Effector CD8-positive, alpha-beta T cell (primary cell): ENCODE measurements at regions not wholly inside any gene's neighbourhood (a gene's known extent, or its start where the extent isn't known, plus 50 kb on each side); places are given as distances from the start of the nearest gene placed in this dataset.
"Not testable (repeated sequence)": the region's sequence is repeated elsewhere in the genome, so short reads cannot be mapped to it uniquely, and the experiment has no call there.

Source experiments
- DNase-seq: peaks from one replicate; lab custom pipeline; 2025; lab: John Stamatoyannopoulos, UW

DNA sequence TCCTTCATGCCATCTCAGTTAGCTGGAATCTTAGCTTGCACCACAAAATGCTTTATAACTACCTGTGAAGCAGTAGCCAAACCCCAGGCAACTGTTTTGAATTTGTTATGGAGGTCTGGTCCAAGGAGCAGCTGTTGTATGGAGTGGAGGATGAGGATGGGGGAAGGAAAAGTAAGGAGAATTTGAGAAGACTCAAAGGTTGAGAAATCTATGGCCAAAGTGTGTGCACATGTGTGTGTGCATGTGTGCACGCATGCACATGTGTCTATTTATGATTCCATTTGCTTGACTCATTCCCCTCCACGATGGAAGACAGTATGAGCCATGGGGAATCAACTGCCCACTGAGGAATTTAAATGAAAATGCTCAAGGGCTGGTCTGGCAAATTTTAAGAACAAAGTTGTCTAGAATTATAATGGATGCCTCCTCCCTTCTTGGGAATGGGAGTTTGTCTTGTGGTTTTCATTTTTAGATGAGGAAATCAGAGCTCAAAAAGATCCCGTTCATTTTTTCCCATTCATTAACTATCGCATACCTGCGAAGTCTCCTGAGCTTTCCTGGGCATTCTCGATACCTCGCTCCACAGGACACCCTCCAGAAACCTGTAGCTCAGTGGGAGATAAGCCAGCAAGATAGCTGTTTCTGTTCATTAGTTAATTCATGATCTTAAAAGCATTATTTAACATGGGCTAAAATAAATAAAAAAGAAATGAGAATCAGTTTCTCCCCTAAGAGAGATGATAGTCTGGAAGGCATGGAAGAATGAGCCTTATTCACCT is 152.3 kb upstream of the NEDD9 start:
- DNase-seq: no peak

DNA sequence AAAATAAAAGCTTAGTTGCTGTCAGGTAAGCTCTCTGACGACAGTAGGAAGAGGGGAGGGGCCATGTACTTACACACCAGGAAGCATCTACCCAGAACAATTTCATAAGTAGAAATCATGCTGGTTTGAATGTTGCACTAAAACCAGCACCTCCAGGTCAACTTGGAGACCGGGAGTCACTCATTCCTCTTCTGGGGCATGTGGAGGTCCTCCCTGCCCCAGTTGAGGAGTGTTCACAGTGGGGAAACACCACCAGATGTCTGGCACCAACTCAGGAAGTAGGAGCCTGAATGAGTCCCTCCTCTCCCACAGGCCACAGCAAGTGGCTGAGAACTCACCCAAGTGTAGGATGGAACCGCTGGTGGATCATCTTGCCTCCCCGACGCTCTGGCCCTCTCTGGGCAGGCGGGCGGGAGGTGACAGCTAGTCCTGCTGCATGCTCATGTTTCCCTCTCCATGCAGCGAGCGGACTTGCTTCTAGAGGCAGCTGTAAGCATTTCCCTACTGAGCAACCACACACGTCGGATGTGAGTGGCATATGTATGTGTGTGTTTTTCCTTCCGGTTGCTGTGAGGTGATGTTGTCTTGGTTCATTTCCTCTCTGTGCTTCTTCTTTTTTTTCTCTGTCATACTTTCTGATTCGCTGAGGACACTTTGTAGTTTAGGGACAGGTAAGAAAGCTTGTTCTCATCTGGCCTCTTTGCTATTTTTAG is 149.5 kb upstream of the NEDD9 start:
- peak; percentile 26 for DNase-seq

DNA sequence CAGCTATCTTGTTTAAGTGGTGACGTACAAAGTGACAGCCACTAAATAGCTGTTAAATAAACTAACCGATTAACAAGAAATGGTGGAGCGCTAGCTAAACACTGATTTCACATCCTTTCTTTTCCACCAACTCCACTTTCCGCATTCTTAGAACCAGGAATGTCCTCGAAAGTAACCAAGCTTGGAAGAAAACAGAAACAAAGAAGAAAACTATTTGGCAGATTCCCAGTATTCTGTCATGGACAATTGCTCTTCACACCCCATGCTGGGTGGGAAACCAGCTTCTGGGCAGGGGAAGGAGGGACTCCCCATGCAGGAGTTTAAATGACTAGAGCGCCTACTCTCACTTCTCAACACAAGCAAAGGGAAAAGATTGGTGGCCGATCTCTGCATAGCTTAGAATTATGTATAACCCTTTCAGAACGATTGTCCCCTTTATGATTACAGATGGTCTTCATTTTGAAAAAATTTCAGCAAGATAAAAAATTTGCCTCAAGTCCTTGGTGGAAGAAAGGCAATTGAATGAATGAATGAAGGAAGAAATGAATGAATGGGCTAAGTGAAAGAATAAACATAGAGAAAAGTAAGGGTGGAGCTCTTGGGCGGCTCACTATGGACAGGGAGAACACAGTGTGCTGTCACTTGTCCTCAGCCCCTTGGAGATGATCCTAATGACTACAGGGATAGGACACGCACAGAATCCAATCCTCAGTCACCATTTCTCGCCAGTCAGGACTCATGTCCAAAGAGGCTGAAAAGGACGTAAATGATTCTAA is 148.7 kb upstream of the NEDD9 start:
- no peak for DNase-seq

DNA sequence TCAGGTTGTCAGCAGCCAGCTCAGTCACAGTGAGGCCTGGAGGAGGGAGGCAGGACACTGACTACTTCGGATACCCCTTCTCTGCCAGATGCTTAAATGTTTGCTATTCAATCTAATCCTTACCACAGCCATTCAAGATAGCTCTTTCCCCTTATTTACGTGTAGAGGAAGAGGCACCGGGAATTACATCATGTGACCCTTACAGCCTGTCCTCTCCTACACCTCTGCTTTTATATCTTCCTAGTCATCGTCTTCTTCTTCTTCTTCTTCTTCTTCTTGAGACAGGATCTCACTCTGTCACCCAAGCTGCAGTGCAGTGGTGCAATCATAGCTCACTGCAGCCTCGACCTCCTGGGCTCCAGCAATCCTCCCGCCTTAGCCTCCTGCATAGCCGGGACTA is 148.1 kb upstream of the NEDD9 start:
- no peak for DNase-seq

DNA sequence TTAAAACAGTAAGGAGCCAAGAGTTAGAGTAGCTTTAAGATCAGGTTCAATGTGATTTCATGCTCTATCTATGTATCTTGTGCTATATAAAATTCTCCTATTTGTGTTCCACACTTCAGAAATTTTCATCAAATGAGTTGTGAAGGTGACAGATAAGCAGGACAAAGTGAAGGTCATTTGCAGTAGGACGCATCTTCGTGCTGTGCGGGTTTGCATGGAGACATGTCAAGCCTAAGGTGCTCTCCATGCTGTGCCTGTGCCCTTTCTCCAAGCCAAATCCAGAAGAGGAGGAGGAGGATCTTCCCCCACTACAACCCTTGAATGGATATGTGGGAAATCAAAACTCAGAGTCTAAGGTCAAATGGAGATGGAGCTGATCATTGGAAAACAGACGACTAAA is 147.3 kb upstream of the NEDD9 start:
- DNase-seq: no peak

DNA sequence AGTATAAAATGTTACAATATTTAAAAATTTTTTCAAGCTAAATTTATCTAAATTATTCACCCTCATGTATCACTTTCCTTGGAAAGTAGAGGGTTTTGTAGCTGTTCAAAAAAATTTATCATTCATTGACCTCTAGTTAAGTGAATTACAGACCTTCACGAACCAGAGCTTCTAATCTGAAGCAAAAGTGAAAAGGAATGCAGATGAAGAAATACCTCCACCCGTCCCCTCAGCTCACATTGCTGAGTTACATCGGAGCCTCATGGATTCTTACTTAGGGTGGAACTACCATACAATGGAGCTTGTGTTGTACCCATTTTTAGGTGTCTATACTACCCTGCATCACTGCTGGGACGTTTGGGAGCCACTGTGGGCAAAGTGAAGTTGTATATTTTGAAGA is 146.2 kb upstream of the NEDD9 start:
- DNase-seq: no peak

DNA sequence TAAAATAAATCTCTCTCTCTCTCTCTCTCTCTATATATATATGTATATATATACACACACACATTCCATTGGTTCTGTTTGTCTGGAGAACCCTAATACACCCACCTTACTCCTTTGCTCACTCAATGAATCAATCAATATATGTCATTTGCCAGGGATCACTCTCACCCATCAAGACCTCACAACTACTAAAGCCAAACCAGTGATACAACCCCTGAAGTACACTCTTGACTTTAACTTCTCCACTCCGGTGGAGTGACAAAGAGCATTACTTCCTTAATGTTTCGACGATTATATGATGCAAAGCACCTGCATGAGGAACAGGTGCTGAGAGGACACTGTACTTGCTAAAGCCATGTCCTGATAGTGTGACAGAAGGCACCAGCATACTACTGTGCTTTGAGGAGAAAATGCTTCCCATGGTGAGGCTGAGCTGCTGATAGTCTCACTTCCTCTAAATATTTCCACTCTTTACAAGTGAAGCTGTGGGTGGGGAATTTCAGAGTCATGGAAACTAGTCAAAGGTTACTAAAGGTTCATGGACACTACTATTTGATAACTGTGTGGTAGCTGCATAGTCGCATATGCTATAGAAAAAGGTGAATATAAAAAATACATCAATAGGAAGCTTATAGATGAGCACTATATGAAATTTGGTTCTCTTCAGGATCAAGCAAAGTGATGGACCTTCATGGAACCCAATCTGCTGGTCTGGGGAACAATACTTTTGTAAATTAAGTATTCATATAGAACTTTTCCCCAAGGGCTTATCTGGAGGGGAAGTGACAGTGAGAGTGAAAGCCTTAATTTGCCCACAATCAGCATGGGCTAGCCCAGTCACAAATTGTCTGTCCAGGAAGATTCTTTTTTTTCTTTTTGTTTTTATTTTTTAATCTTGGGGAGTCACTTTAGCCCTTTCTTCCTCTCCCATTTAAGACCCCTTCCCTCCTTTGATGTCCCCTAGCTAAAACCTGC is 141.9 kb upstream of the NEDD9 start:
- no peak for DNase-seq

DNA sequence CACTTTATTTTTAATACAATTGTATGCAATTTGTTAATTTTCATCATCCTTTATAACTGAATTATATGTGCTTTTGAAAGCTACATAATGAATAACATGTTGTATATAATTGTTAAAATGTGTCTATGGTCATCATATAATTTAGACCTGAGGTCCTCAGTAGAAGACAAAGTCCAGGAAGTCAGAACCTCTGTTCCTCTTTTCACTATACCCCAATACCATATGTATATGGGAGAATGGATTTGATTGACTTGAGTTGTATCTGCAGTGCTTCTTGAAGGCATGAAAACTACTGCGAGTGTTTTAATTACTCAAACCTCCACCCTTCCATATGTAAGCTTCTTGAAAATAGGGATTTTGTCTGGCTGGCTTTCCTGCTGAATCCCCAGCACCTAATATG is 140.7 kb upstream of the NEDD9 start:
- DNase-seq: no peak

DNA sequence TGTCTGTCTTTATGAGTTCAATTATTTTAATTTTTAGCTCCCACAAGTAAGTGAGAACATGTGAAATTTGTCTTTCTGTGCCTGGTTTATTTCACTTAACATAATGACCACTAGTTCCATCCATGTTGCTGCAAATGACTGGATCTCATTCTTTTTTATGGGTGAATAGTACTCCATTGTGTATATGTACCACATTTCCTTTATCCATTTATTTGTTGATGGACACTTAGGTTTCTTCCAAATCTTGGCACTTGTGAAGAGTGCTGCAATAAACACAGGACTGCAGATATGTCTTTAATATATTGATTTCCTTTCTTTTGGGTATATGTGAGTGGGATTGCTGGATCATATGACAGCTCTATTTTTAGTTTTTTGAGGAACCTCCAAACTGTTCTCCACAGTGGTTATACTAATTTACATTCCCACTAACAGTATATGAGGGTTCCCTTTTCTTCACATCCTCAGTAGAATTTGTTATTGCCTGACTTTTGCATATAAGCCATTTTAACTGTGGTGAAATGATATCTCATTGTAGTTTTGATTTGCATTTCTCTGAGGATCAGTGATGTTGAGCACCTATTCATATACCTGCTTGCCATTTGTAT is 139.8 kb upstream of the NEDD9 start:
- DNase-seq: not testable (repeated sequence)

DNA sequence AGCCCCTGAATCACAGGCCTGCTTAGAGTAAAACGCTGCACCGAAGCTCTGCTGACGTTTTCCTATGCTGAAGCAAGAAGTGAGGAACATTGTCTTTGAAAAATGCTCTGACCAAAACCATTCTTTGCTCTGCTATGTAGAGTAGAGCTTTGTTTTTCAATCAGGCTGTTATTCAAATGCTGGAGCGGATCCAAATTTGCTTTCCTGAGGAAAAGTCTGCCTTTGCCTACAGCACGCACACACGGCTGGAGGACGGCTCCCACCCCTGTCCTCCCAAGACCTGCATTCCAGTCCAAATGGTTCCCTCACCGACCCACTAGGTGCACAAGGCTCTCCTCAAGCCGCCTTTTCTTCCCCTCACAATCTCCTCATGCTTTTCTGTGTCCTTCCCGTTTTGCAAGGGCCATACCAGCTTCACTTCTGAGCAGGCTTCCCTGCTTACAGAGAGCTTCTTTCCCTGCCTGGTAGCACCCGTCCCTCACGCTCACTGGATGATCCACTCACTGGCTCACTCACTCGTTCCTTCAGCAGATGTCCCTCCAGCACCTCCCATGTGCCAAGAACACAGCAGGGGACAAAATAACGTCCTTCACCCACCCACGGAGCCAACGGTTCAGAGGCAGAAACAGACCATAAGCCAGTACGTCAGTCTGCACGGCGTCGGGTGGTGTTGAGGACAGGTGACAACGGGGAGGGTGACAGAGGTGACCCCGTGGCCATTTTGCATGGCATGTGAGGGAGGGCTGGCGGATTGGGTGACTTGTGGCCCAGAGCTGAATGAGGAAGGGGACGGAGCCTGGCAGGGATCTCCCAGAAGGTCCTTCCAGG is 137.9 kb upstream of the NEDD9 start:
- DNase-seq: no peak

DNA sequence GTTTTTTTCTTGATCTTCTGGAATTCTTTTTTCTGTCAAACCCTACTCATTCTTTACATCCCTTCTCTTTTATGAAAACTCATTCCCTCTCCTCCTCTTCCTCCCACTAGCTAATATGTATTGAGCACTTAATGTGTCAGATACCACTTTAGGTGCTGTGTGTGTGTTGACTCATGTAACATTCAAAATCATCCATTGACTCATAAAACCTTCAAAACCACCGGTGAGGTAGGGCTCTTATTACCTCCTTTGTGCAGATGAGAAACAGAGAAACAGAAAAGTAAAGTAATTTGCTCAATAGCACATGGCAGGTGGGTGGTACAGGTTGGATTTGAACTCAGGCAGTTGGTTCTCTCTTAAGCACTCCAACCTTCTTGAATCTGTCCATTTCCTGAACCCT is 136.3 kb upstream of the NEDD9 start:
- DNase-seq: no peak

DNA sequence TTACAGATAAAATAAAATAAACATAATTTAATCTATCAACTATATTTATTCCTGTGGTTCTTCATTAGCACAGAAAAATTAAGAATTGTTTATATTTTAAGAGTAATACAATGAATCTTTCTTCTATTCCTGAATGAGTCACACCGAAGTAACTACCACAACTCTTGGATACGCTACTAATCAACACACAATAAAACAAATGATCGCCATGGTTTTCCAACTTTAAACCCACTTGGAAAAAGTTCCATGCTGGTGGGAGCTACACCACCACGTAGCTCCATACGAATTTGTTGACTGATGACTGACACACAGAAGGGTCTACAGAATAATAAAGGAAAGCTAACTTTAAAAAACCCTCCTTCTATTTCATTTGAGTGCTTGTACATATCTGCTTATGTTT is 135.8 kb upstream of the NEDD9 start:
- DNase-seq: no peak

DNA sequence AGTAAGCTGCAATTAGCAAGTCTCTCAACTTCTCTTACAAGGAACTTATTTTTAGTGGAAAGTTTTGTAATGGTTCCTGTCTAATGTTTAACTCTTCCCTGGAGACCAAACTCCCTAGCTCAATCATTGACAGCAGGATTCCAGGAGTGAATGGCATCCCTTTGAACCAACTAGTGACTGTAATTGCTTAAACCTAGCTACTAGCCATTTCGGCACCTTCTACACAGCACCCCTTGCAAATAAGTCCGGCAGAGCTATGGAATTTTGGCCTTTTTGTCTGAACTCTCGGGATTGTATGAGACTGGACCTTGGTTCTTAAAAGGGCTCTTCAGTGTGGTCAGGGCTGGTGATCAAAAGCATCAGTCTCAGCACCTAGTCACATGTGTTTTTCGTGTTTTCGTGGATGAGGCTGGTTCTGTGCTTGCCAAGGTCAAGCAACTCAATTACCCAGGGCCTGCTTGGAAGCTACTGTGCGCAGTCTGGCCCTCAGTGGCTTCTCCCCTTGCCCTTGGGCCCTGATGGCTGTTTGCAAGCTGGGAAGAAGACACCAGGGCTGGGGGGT is 135.3 kb upstream of the NEDD9 start:
- DNase-seq: no peak

DNA sequence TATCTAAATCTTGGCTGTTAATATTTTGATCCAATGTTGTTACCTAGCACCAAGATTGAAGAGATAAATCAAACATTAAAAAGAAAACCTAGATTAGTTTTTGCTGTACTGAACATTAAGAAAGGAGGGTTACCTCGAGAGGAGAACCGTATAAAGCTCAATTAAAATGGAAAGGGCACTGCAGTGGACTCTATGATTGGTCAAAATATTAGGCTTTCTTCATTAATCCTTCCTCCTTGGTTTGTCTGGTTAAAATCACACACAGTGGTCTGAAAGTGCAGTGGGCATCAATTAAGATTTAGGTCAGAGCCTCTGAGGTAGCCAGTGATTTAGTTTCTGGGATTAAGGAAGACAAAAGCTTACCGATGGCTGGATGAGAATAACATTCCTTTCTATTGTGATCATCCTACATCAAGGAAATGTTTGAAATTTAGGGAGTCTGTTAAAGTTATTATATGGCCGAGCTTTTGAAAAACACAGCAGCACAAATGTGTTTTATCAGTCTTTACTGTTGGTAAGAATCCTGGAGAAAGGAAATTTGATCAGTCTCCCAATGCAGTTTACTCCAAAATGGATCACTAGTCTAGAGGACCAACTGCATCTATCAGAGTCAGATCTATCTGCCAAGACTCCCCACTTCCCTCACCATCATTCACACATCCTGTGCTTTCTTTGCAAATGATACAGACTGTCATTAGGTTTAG is 134.6 kb upstream of the NEDD9 start:
- no peak for DNase-seq

DNA sequence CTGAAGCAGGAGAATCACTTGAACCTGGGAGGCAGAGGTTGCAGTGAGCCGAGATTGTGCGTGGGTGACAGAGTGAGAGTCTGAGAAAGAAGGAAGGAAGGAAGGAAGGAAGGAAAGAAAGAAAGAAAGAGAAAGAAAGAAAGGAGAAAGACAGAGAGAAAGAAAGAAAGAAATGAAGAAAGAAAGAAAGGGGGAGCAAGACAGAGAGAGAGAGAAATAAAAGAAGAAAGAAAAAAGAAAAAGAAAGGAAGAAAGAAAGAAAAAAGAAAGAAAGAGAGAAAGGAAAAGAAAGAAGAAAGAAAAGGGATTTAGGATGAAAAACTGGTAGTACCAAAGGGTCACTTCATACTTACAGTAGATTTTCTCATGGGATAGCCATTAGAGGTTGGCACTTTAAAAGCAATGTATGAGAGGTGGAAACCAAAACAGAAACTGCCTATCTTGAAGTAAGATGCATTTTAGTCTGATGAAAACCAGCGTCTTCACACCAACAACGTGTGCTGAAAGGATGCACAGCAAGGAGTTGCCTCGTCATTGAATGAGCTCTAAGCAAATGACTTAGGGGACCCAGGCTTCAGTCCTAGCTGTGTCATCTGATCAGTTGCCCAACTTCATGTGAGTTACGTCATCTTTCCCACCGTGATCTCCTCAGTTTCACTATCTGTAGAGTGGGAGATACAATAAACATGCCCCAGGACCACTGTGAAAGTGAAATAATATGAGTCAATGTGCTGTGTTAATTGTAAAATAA is 133.9 kb upstream of the NEDD9 start:
- no peak for DNase-seq

DNA sequence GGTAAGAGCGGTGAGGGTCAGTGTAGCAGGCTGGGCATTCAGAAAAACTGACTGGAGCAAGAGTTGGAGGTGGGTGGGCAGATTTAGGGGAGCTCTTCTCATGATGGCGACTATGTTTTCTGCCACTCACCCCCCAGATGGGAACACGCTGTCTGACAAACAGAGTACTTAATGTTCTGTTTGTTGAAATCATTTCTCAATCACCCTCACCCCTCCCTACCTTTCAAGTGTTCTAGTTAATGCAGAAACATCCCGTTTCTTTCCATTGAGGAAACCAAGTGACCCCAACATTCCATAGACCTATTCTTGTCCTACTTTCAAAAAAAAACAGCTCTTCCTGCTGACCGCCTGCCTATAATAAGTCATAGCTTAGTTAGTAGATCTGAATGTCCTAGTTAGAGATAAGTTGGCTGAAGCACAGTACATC is 132.5 kb upstream of the NEDD9 start:
- no peak for DNase-seq

DNA sequence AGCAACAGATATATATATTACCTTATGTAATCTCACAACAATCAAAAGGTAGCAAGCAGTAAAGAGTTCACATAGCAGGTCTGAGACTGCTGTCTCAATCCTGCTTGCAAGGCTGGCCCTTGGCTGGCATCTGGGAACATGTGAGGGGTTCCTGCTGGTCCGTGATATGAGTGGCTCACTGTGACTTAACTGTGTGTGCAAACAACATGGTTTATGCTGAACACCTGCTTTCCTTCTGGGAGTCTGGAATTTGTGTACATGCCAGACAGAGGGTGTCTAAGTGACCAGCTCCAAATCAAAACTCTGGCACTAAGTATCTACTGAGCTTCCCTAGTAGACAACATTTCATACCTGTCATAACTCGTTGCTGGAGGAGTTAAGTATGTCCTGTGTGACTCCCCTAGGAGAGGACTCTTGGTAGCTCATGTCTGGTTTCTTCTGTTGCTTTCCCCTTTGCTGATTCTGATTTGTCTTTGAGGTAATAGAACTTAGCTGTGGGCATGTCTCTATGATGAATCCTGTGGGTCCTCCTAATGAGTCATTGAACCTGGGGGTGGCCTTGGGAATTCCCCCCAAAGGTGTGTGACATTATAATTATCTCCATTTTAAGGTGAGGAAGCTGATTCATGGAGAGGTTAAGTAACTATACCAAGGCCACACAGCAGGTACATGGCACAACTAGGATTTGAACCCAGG is 131.6 kb upstream of the NEDD9 start:
- DNase-seq: no peak

DNA sequence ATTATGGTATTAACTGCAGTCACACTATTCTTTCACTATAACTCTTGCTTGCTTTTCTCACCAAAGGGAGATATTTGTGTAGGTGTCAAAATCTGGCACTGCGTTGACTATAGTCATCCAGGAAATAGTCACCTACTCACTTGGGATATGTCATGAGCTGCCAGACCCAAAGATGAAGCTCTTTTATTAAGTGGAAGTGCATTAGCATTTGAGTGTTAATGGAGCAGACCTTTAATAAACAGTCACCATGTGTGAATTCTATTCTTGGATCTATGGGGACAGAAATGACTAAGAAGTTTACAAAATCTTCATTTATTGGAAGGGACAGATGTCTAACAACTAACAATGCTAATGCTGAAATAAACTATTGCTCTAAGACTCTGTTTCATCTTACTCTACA is 130.1 kb upstream of the NEDD9 start:
- no peak for DNase-seq
